Amniotic epithelial cell (primary cell): ENCODE measurements at regions not wholly inside any gene's neighbourhood (a gene's known extent, or its start where the extent isn't known, plus 50 kb on each side); places are given as distances from the start of the nearest gene placed in this dataset.
"Not testable (repeated sequence)": the region's sequence is repeated elsewhere in the genome, so short reads cannot be mapped to it uniquely, and the experiment has no call there.

Experiments
- DNase-seq: peaks from one replicate; pipeline ENCODE4 v3.0.0-alpha.2; 2010; ENCODE audit warnings: low read depth

GRCh38 chr9:113665064-113665463, 201.5 kb downstream of the RGS3 start:
- no peak for DNase-seq

GRCh38 chr9:113665756-113666155, 202.2 kb downstream of the RGS3 start:
- no peak for DNase-seq

- DNase-seq, result no peak
Observed at GRCh38 chr9:113668061-113668460, 204.5 kb downstream of the RGS3 start.

- peak; percentile 57 for DNase-seq
Observed at GRCh38 chr9:113669522-113670115, 206.1 kb downstream of the RGS3 start.

- peak; percentile 31 for DNase-seq
Observed at GRCh38 chr9:113673726-113674125, 202.4 kb upstream of the ZNF618 start.

- peak; percentile 67 for DNase-seq
Observed at GRCh38 chr9:113674436-113674835, 201.7 kb upstream of the ZNF618 start.

GRCh38 chr9:113675475-113675941, 200.6 kb upstream of the ZNF618 start:
- DNase-seq, result peak; percentile 92

GRCh38 chr9:113677057-113677456, 199.1 kb upstream of the ZNF618 start:
- peak; percentile 74 for DNase-seq

GRCh38 chr9:113677569-113677968, 198.5 kb upstream of the ZNF618 start:
- DNase-seq, result no peak

- DNase-seq, result no peak
Observed at GRCh38 chr9:113678119-113678858, 197.8 kb upstream of the ZNF618 start.

GRCh38 chr9:113678859-113679256, 197.3 kb upstream of the ZNF618 start:
- DNase-seq, result no peak

- DNase-seq, result peak; percentile 88
Observed at GRCh38 chr9:113682297-113682771, 193.8 kb upstream of the ZNF618 start.

- DNase-seq, result not testable (repeated sequence)
Observed at GRCh38 chr9:113685636-113686035, 190.5 kb upstream of the ZNF618 start.

- no peak for DNase-seq
Observed at GRCh38 chr9:113687107-113687679, 188.9 kb upstream of the ZNF618 start.

GRCh38 chr9:113687680-113688371, 188.3 kb upstream of the ZNF618 start:
- DNase-seq, result peak; percentile 49

- peak; percentile 19 for DNase-seq
Observed at GRCh38 chr9:113690055-113690740, 185.9 kb upstream of the ZNF618 start.

GRCh38 chr9:113692256-113692655, 183.9 kb upstream of the ZNF618 start:
- no peak for DNase-seq

GRCh38 chr9:113694912-113695311, 181.2 kb upstream of the ZNF618 start:
- no peak for DNase-seq

GRCh38 chr9:113695440-113695851, 180.7 kb upstream of the ZNF618 start:
- no peak for DNase-seq

GRCh38 chr9:113695901-113696300, 180.2 kb upstream of the ZNF618 start:
- DNase-seq, result no peak

GRCh38 chr9:113701774-113702755, 174.0 kb upstream of the ZNF618 start:
- DNase-seq, result no peak
